Body of pancreas (tissue), 4 donors: ENCODE measurements at regions not wholly inside any gene's neighbourhood (a gene's known extent, or its start where the extent isn't known, plus 50 kb on each side); places are given as distances from the start of the nearest gene placed in this dataset.

Experiments
- ATAC-seq: fragments of 150-250 bp; one replicate; pipeline ENCODE4 v1.9.1; 2016
- DNase-seq, 4 donors: peaks; one replicate each; pipeline ENCODE4 v3.0.0-alpha.2; 2019
- H3K27ac ChIP-seq, 4 donors: fragments of 200-600 bp; sonication (generic); 1 replicate in 3 of 4; 2 replicates in 1 of 4; pipeline versions ENCODE4 v1.5.1 to v1.6.1; 2016 to 2019; ENCODE audit warnings: mild to moderate bottlenecking in 1 of 4, mixed read lengths in 1 of 4, moderate library complexity in 1 of 4
- H3K27me3 ChIP-seq, 2 donors: fragments of 200-600 bp; sonication (generic); one replicate each; pipeline ENCODE4 v1.6.0; 2016; ENCODE audit warnings: mild to moderate bottlenecking in 1 of 2
- H3K36me3 ChIP-seq, 2 donors: fragments of 200-600 bp; sonication (generic); replicated peaks in 1 of 2; 2 replicates each; pipeline ENCODE4 v1.5.1; 2016; ENCODE audit warnings: low read depth in 2 of 2; ENCODE audit not compliant: insufficient read depth in 1 of 2
- H3K4me1 ChIP-seq: fragments of 200-600 bp; sonication (generic); one replicate; pipeline ENCODE4 v1.6.0; 2016
- H3K4me3 ChIP-seq, 2 donors: fragments of 200-600 bp; sonication (generic); 1 replicate in 1 of 2; 2 replicates in 1 of 2; pipeline ENCODE4 v1.5.1; 2016 to 2019
- H3K9me3 ChIP-seq, 3 donors: fragments of 200-600 bp; sonication (generic); 1 replicate in 2 of 3; 2 replicates in 1 of 3; pipeline ENCODE4 v1.5.1; 2016
- POLR2A ChIP-seq, 3 donors: fragments of 450-650 bp; IDR thresholded peaks; one replicate each; pipeline ENCODE4 v1.6.1; 2016; ENCODE audit warnings: antibody characterized with exemption in 3 of 3, mild to moderate bottlenecking in 2 of 3
- WGBS, 2 donors: methylation state at CpG; one replicate each; pipeline ENCODE4 v1.1.5; 2017; 5-methylcytosine and 5-hydroxymethylcytosine counted together
- intact Hi-C: fragments of 100-400 bp; cut with DNase I; formaldehyde crosslinking; loops from one replicate; pipeline ENCODE4 v1.15.1; 2023
- TF ChIP-seq, protein P1 (sequence below), 7 experiments: fragments of 450-650 bp in 4 of 7; fragments of 200-600 bp in 3 of 7; sonication (generic) in 3 of 7; IDR thresholded peaks; one replicate each; pipeline ENCODE4 v1.5.1; 2016 to 2019; ENCODE audit warnings: antibody characterized with exemption in 7 of 7

DNA sequence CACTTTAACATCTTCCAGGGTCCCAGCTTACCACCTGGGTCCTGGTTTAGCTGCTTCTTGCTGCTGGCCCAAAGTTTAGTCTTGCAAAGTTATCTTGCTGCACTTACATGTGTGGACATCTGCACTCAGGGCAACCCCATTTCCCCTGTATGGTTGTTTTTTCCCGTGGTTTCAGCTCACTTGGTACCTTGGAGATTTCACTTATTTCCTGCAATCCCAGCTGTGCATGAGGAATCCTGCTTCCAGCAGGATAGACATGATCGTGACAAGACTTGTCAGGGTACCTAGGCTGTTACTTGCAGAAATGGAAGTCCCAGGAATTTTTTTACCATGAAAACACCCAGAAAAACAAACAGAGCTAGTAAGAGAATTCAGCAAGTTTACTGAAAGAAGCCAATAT, 95.9 kb upstream of the LEP start:
- TF ChIP-seq POLR2A (IDR thresholded peaks at IDR 0.05), result no peak
- H3K4me1 ChIP-seq, result no peaks in the 10 kb centered on the region
- ATAC-seq (no peak), DNase-seq (no peak)
- intact Hi-C loops, result no loop called here
- H3K27me3 ChIP-seq, result no peaks in the 10 kb centered on the region
- H3K9me3 ChIP-seq, result no peaks in the 10 kb centered on the region
- no peak overlapping the region for H3K4me3 ChIP-seq
- H3K36me3 ChIP-seq, result no peaks in the 10 kb centered on the region
- H3K27ac ChIP-seq, result no peak overlapping the region
- 51 to 67% methylated on average over 2 of the region's 2 CpGs for WGBS, 2 donors

DNA sequence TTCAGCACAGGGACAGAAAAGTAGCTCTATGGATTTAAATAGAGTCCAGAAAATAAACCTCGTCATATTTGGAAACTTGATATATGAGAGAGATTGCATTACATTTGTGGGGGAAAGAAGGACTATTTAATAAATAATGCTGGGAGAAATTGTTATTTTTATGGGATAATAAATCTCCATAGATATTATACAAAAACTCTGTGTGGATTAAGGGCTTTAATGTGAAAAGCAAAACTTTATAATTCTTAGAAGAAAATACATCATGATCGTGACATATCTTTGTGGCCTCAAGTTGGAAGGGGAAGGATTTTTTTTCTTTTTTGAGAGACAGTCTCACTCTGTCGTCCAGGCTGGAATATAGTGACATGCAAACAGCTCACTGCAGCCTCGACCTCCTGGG, 95.0 kb upstream of the LEP start:
- WGBS, 2 donors, result 70 to 77% methylated on average over 4 of the region's 4 CpGs
- TF ChIP-seq, protein P1, sequence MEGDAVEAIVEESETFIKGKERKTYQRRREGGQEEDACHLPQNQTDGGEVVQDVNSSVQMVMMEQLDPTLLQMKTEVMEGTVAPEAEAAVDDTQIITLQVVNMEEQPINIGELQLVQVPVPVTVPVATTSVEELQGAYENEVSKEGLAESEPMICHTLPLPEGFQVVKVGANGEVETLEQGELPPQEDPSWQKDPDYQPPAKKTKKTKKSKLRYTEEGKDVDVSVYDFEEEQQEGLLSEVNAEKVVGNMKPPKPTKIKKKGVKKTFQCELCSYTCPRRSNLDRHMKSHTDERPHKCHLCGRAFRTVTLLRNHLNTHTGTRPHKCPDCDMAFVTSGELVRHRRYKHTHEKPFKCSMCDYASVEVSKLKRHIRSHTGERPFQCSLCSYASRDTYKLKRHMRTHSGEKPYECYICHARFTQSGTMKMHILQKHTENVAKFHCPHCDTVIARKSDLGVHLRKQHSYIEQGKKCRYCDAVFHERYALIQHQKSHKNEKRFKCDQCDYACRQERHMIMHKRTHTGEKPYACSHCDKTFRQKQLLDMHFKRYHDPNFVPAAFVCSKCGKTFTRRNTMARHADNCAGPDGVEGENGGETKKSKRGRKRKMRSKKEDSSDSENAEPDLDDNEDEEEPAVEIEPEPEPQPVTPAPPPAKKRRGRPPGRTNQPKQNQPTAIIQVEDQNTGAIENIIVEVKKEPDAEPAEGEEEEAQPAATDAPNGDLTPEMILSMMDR (IDR thresholded peaks at IDR 0.05), result no peak
- TF ChIP-seq POLR2A (IDR thresholded peaks at IDR 0.05), result no peak
- intact Hi-C loops, result no loop called here
- Histone ChIP-seq H3K36me3 (no peaks in the 10 kb centered on the region), H3K9me3 (no peaks in the 10 kb centered on the region), H3K4me1 (no peaks in the 10 kb centered on the region), H3K27ac (no peak overlapping the region), H3K4me3 (no peak overlapping the region), H3K27me3 (no peaks in the 10 kb centered on the region)
- DNase-seq, result no peak
- ATAC-seq, result no peak

DNA sequence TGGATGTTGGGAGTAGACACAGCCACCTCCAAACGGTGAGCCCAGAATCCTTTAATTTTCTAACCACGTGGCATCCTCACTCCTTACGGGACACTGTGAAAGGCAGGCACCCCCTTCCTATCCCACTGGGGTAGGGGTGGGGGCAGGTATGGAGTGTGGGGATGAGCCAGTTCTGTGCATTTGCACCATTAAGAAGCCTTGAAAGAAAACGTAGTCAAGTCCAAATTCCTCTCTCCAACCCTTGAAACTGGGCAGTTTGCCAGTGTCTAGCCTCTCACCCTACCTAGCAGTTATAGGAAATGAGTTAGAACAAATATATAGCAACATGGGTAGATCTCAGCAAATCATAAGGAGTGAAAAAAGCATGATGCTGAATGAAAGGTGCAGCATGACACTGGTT, 92.4 kb upstream of the LEP start:
- ATAC-seq, result no peak
- Histone ChIP-seq H3K9me3 (no peaks in the 10 kb centered on the region), H3K36me3 (no peaks in the 10 kb centered on the region), H3K27me3 (no peaks in the 10 kb centered on the region), H3K4me1 (no peaks in the 10 kb centered on the region), H3K27ac (no peak overlapping the region), H3K4me3 (no peak overlapping the region)
- DNase-seq, result peak in 1 of 4 donors; percentile 25
- intact Hi-C loops, result no loop called here
- TF ChIP-seq POLR2A (IDR thresholded peaks at IDR 0.05), result no peak
- TF ChIP-seq, protein P1 (IDR thresholded peaks at IDR 0.05), result no peak
- WGBS, 2 donors, result 41 to 45% methylated on average over 4 of the region's 4 CpGs

DNA sequence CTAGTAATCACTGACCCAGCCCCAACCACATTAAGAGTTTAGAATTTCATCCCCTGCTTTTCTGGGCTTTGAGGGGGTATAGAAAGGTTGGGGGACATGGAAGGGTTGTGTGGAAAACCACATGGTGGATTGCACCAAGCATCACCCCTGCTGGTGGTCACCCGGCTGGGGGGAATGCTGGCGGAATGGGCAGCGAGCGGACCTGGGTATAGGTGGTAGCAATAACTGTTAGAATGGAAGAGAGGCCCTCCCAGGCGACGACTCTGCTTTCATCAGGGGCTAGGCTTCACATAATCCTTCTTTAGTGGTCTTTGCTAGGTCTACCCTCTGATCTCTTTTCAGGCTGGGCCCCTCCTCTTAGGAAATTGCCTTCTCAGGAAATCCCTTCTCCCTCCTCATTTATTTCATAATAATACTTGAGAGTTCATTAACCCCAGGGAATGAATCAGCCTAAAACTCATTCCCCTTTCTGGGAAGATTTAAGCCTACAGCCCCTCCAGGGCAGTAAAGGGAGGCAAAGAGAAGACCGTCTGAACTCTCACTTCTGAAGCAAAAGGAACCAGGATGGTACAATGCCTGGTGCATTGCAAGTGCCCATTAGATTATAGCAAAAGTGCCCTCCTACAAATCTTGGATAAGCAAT, 90.7 kb upstream of the LEP start:
- H3K27me3 ChIP-seq, result no peaks in the 10 kb centered on the region
- TF ChIP-seq, protein P1 (IDR thresholded peaks at IDR 0.05), result no peak
- TF ChIP-seq POLR2A (IDR thresholded peaks at IDR 0.05), result no peak
- no peaks in the 10 kb centered on the region for H3K4me1 ChIP-seq
- WGBS, 2 donors, result 70 to 79% methylated on average over 5 to 7 of the region's 7 CpGs
- H3K36me3 ChIP-seq, result no peaks in the 10 kb centered on the region
- intact Hi-C loops, result no loop called here
- H3K4me3 ChIP-seq, result no peak overlapping the region
- no peak for DNase-seq
- no peaks in the 10 kb centered on the region for H3K9me3 ChIP-seq
- no peak for ATAC-seq
- no peak overlapping the region for H3K27ac ChIP-seq

DNA sequence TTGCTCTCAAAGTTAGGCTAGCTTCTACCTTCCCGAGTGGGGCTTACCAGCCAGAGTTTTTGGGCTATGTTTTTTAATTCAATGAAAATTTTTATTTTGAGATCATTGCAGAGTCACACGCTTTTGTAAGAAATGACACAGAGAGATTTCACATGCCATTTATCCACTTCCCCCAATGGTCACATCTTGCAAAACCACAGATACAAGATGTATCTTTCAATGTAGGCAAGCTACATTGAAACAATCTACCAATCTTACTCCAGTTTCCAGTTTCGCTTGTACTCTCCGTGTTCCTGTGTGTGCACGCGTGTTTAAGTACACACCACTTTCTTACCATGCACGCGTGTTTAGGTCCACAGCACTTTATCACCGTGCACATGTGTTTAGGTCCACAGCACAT, 89.4 kb upstream of the LEP start:
- Histone ChIP-seq H3K4me3 (no peak overlapping the region), H3K4me1 (no peaks in the 10 kb centered on the region), H3K27ac (no peak overlapping the region), H3K36me3 (no peaks in the 10 kb centered on the region), H3K9me3 (no peaks in the 10 kb centered on the region), H3K27me3 (no peaks in the 10 kb centered on the region)
- no peak for ATAC-seq
- TF ChIP-seq, protein P1 (IDR thresholded peaks at IDR 0.05), result no peak
- TF ChIP-seq POLR2A (IDR thresholded peaks at IDR 0.05), result no peak
- WGBS, 2 donors, result 80 to 90% methylated on average over 9 of the region's 9 CpGs
- DNase-seq, result no peak
- intact Hi-C loops, result no loop called here
